GM12875 (cell line): ENCODE measurements at regions not wholly inside any gene's neighbourhood (a gene's known extent, or its start where the extent isn't known, plus 50 kb on each side); places are given as distances from the start of the nearest gene placed in this dataset.

ENCODE experiments used
- H3K4me3 ChIP-seq: one replicate; pipeline ENCODE4 v1.5.1; 2011; ENCODE audit warnings: low read depth, low read length, control low read depth
- CTCF ChIP-seq: IDR thresholded peaks from 2 replicates; pipeline ENCODE4 v1.5.1; 2011; ENCODE audit warnings: low read depth, mild to moderate bottlenecking, control low read depth, inconsistent platforms, low read length, moderate library complexity, borderline replicate concordance; ENCODE audit not compliant: insufficient read depth

GRCh38 chr10:42986633-42987032, 90.2 kb upstream of the RET start:
- TF ChIP-seq CTCF = no peak
- H3K4me3 ChIP-seq = no peak overlapping the region

GRCh38 chr10:42987121-42987541, 89.7 kb upstream of the RET start:
- TF ChIP-seq CTCF = no peak
- H3K4me3 ChIP-seq = no peak overlapping the region

- H3K4me3 ChIP-seq = no peak overlapping the region
- no peak for TF ChIP-seq CTCF
Measured at GRCh38 chr10:42987575-42987974, 89.3 kb upstream of the RET start.

GRCh38 chr10:42988069-42988468, 88.8 kb upstream of the RET start:
- TF ChIP-seq CTCF = no peak

GRCh38 chr10:42988517-42989395, 88.1 kb upstream of the RET start:
- H3K4me3 ChIP-seq = no peak overlapping the region
- no peak for TF ChIP-seq CTCF

More at GRCh38 chr10:42988069-42988468, 88.8 kb upstream of the RET start:
- no peak overlapping the region for H3K4me3 ChIP-seq

GRCh38 chr10:42989481-42989921, 87.4 kb upstream of the RET start:
- no peak for TF ChIP-seq CTCF
- H3K4me3 ChIP-seq = no peak overlapping the region
